Liver (tissue), 8 donors: ENCODE measurements at regions not wholly inside any gene's neighbourhood (a gene's known extent, or its start where the extent isn't known, plus 50 kb on each side); places are given as distances from the start of the nearest gene placed in this dataset.

ENCODE experiments used
- DNase-seq: peaks from one replicate; pipeline ENCODE4 v3.0.0-alpha.2; 2017; ENCODE audit warnings: low spot score
- H3K27ac ChIP-seq, 2 donors: one replicate each; pipeline ENCODE4 v1.7.0; 2013; ENCODE audit warnings: inconsistent platforms in 2 of 2, low read length in 2 of 2, control low read depth in 1 of 2, low read depth in 1 of 2, mild to moderate bottlenecking in 1 of 2
- H3K27me3 ChIP-seq, 4 donors: one replicate each; pipeline versions ENCODE4 v1.6.1 to v1.7.0; 2013; ENCODE audit warnings: low read length in 3 of 4, inconsistent platforms in 1 of 4, mild to moderate bottlenecking in 1 of 4, moderate library complexity in 1 of 4; ENCODE audit not compliant: control insufficient read depth in 4 of 4, insufficient read depth in 4 of 4
- H3K36me3 ChIP-seq, 4 donors: one replicate each; pipeline versions ENCODE4 v1.6.1 to v1.7.0; 2013; ENCODE audit warnings: low read length in 3 of 4, mild to moderate bottlenecking in 3 of 4, low read depth in 1 of 4, moderate library complexity in 1 of 4; ENCODE audit not compliant: control insufficient read depth in 4 of 4, insufficient read depth in 3 of 4
- H3K4me1 ChIP-seq, 4 donors: one replicate each; pipeline versions ENCODE4 v1.6.1 to v1.7.0; 2013; ENCODE audit warnings: low read length in 3 of 4, mild to moderate bottlenecking in 3 of 4, moderate library complexity in 1 of 4; ENCODE audit not compliant: control insufficient read depth in 4 of 4, insufficient read depth in 4 of 4
- H3K4me3 ChIP-seq, 3 donors: one replicate each; pipeline versions ENCODE4 v1.6.1 to v1.7.0; 2013; ENCODE audit warnings: low read length in 3 of 3, control low read depth in 1 of 3, low read depth in 1 of 3, mild to moderate bottlenecking in 1 of 3
- H3K9ac ChIP-seq, 2 donors: one replicate each; pipeline ENCODE4 v1.7.0; 2013; ENCODE audit warnings: low read length in 2 of 2, mild to moderate bottlenecking in 2 of 2, moderate library complexity in 2 of 2, control low read depth in 1 of 2, low read depth in 1 of 2
- H3K9me3 ChIP-seq, 4 donors: one replicate each; pipeline versions ENCODE4 v1.6.1 to v1.7.0; 2013; ENCODE audit warnings: low read length in 3 of 4; ENCODE audit not compliant: control insufficient read depth in 4 of 4
- EGR1 ChIP-seq, 2 donors: IDR thresholded peaks; 2 replicates each; pipeline ENCODE4 v1.6.1; 2016 to 2018; ENCODE audit warnings: antibody characterized with exemption in 2 of 2, low read depth in 2 of 2
- FOXA2 ChIP-seq: IDR thresholded peaks from 2 replicates; pipeline ENCODE4 v1.6.1; 2016; ENCODE audit warnings: antibody characterized with exemption
- GABPA ChIP-seq, 2 donors: IDR thresholded peaks in 1 of 2; conservative IDR thresholded peaks in 1 of 2; 2 replicates each; pipeline ENCODE4 v1.6.1; 2016; ENCODE audit warnings: antibody characterized with exemption in 2 of 2, mild to moderate bottlenecking in 1 of 2, moderate library complexity in 1 of 2
- HNF4A ChIP-seq, 2 donors: conservative IDR thresholded peaks; 2 replicates each; pipeline ENCODE4 v1.6.1; 2016; ENCODE audit warnings: antibody characterized with exemption in 2 of 2, mild to moderate bottlenecking in 2 of 2
- HNF4G ChIP-seq: IDR thresholded peaks from 2 replicates; pipeline ENCODE4 v1.6.1; 2016; ENCODE audit warnings: antibody characterized with exemption
- JUND ChIP-seq, 2 donors: IDR thresholded peaks; 2 replicates each; pipeline ENCODE4 v1.6.1; 2016; ENCODE audit warnings: antibody characterized with exemption in 2 of 2
- RAD21 ChIP-seq, 2 donors: IDR thresholded peaks; 2 replicates each; pipeline ENCODE4 v1.6.1; 2016; ENCODE audit warnings: antibody characterized with exemption in 2 of 2, mild to moderate bottlenecking in 2 of 2
- RXRA ChIP-seq, 2 donors: IDR thresholded peaks; 2 replicates each; pipeline ENCODE4 v1.6.1; 2017 to 2018; ENCODE audit warnings: antibody characterized with exemption in 2 of 2, mild to moderate bottlenecking in 1 of 2
- SP1 ChIP-seq: IDR thresholded peaks from 2 replicates; pipeline ENCODE4 v1.6.1; 2018; ENCODE audit warnings: antibody characterized with exemption, mild to moderate bottlenecking
- TAF1 ChIP-seq: conservative IDR thresholded peaks from 2 replicates; pipeline ENCODE4 v1.6.1; 2016; ENCODE audit warnings: antibody characterized with exemption, mild to moderate bottlenecking
- YY1 ChIP-seq: IDR thresholded peaks from 2 replicates; pipeline ENCODE4 v1.6.1; 2016; ENCODE audit warnings: antibody characterized with exemption, mild to moderate bottlenecking
- WGBS: extraction: QIAGEN DNeasy Blood & Tissue Kit; methylation state at CpG from one replicate; pipeline ENCODE4 v1.1.7; 2013; 5-methylcytosine and 5-hydroxymethylcytosine counted together
- TF ChIP-seq, protein P1 (sequence below): IDR thresholded peaks from 2 replicates; pipeline ENCODE4 v1.6.1; 2016; ENCODE audit warnings: antibody characterized with exemption
- TF ChIP-seq, protein P2 (sequence below): IDR thresholded peaks from 2 replicates; pipeline ENCODE4 v1.6.1; 2016; ENCODE audit warnings: antibody characterized with exemption, mild to moderate bottlenecking
- TF ChIP-seq, protein P3 (sequence below): fragments of 150-350 bp; IDR thresholded peaks from 2 replicates; pipeline ENCODE4 v1.5.1; 2017; ENCODE audit warnings: improper control_type of control experiment, low read depth, low read length; ENCODE audit not compliant: missing input control
- TF ChIP-seq, protein P4 (sequence below): IDR thresholded peaks from 2 replicates; pipeline ENCODE4 v1.6.1; 2016; ENCODE audit warnings: antibody characterized with exemption
- TF ChIP-seq, protein P5 (sequence below): IDR thresholded peaks from 2 replicates; pipeline ENCODE4 v1.6.1; 2016; ENCODE audit warnings: antibody characterized with exemption
- donor health status: healthy.
- donor health status: healthy.
- donor health status: healthy.
- donor health status: healthy.
- donor health status: healthy.

DNA sequence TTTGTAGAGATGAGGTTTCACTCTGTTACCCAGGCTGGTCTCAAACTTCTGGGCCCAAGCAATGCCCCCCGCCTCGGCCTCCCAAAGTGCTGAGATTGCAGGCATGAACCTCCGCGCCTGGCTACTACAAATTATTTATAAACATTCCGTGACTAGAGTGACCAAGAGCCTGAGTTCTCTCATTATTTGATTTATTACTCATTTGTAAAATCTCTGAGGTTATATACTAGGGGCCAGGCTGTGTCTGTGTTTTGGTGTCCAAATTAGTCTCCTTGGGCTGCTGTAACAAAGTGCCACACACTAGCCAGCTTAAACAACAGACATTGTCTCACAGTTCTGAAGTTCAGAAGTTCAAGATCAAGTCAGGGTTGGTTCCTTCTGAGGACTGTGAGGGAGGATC, 70.8 kb upstream of the ELAC2 start (continued):
- TF ChIP-seq, protein P1, sequence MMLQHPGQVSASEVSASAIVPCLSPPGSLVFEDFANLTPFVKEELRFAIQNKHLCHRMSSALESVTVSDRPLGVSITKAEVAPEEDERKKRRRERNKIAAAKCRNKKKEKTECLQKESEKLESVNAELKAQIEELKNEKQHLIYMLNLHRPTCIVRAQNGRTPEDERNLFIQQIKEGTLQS, result no peak
- TF ChIP-seq EGR1 (IDR thresholded peaks at IDR 0.05; ENCODE audit: low read depth in 2 of 2) (no peak), TAF1 (no peak), RXRA (IDR thresholded peaks at IDR 0.05) (no peak), SP1 (no peak)

DNA sequence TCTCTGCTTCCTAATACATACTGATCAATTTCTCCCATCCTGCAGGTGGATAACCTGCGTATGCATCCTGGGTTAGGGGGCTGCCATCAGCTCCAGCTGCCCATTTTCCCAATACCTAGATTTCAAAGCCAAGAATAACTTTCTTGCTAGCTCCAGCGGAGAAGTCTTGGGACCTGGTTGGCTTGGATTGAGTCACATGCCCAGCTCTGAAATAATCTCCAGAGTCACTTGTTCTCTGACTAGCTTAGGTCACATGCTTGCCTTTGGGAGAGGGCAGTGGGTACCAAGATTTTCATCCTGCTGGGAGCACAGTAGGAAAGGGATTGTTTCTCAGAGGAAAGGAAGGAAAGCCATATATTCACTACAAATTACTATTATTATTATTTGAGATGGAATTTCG, 70.0 kb upstream of the ELAC2 start:
- WGBS, result 78% methylated on average over 3 of the region's 3 CpGs
- Histone ChIP-seq H3K9ac (no peak overlapping the region), H3K27me3 (peaks cover 0 to 2% (median 0%) of the 10 kb centered on the region in 4 donors), H3K27ac (no peak overlapping the region), H3K9me3 (no peaks in the 10 kb centered on the region), H3K36me3 (no peaks in the 10 kb centered on the region), H3K4me1 (no peaks in the 10 kb centered on the region), H3K4me3 (no peak overlapping the region)
- TF ChIP-seq, protein P2, sequence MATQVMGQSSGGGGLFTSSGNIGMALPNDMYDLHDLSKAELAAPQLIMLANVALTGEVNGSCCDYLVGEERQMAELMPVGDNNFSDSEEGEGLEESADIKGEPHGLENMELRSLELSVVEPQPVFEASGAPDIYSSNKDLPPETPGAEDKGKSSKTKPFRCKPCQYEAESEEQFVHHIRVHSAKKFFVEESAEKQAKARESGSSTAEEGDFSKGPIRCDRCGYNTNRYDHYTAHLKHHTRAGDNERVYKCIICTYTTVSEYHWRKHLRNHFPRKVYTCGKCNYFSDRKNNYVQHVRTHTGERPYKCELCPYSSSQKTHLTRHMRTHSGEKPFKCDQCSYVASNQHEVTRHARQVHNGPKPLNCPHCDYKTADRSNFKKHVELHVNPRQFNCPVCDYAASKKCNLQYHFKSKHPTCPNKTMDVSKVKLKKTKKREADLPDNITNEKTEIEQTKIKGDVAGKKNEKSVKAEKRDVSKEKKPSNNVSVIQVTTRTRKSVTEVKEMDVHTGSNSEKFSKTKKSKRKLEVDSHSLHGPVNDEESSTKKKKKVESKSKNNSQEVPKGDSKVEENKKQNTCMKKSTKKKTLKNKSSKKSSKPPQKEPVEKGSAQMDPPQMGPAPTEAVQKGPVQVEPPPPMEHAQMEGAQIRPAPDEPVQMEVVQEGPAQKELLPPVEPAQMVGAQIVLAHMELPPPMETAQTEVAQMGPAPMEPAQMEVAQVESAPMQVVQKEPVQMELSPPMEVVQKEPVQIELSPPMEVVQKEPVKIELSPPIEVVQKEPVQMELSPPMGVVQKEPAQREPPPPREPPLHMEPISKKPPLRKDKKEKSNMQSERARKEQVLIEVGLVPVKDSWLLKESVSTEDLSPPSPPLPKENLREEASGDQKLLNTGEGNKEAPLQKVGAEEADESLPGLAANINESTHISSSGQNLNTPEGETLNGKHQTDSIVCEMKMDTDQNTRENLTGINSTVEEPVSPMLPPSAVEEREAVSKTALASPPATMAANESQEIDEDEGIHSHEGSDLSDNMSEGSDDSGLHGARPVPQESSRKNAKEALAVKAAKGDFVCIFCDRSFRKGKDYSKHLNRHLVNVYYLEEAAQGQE, result no peak
- TF ChIP-seq HNF4A (conservative IDR thresholded peaks at IDR 0.05) (no peak), JUND (IDR thresholded peaks at IDR 0.05) (no peak), HNF4G (no peak), RXRA (IDR thresholded peaks at IDR 0.05) (no peak), GABPA (IDR thresholded peaks at IDR 0.05 in 1 of 2, conservative IDR thresholded peaks at IDR 0.05 in 1 of 2) (no peak), TAF1 (no peak), FOXA2 (no peak), RAD21 (IDR thresholded peaks at IDR 0.05) (no peak), SP1 (no peak), YY1 (no peak)
- TF ChIP-seq, protein P3, sequence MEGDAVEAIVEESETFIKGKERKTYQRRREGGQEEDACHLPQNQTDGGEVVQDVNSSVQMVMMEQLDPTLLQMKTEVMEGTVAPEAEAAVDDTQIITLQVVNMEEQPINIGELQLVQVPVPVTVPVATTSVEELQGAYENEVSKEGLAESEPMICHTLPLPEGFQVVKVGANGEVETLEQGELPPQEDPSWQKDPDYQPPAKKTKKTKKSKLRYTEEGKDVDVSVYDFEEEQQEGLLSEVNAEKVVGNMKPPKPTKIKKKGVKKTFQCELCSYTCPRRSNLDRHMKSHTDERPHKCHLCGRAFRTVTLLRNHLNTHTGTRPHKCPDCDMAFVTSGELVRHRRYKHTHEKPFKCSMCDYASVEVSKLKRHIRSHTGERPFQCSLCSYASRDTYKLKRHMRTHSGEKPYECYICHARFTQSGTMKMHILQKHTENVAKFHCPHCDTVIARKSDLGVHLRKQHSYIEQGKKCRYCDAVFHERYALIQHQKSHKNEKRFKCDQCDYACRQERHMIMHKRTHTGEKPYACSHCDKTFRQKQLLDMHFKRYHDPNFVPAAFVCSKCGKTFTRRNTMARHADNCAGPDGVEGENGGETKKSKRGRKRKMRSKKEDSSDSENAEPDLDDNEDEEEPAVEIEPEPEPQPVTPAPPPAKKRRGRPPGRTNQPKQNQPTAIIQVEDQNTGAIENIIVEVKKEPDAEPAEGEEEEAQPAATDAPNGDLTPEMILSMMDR, result no peak
- TF ChIP-seq, protein P4, sequence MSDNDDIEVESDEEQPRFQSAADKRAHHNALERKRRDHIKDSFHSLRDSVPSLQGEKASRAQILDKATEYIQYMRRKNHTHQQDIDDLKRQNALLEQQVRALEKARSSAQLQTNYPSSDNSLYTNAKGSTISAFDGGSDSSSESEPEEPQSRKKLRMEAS, result no peak
- TF ChIP-seq, protein P5, sequence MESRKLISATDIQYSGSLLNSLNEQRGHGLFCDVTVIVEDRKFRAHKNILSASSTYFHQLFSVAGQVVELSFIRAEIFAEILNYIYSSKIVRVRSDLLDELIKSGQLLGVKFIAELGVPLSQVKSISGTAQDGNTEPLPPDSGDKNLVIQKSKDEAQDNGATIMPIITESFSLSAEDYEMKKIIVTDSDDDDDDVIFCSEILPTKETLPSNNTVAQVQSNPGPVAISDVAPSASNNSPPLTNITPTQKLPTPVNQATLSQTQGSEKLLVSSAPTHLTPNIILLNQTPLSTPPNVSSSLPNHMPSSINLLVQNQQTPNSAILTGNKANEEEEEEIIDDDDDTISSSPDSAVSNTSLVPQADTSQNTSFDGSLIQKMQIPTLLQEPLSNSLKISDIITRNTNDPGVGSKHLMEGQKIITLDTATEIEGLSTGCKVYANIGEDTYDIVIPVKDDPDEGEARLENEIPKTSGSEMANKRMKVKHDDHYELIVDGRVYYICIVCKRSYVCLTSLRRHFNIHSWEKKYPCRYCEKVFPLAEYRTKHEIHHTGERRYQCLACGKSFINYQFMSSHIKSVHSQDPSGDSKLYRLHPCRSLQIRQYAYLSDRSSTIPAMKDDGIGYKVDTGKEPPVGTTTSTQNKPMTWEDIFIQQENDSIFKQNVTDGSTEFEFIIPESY, result no peak
- TF ChIP-seq, protein P1, result no peak
- no peak for DNase-seq
